AG04449 (cell line): ENCODE measurements at regions not wholly inside any gene's neighbourhood (a gene's known extent, or its start where the extent isn't known, plus 50 kb on each side); places are given as distances from the start of the nearest gene placed in this dataset.

ENCODE experiments used
- CTCF ChIA-PET: fragments of 350-600 bp; formaldehyde crosslinking; extraction: SDS; loops from one replicate; lab custom pipeline; 2021; ENCODE audit warnings: antibody characterized with exemption; lab: Yijun Ruan, JAX
- POLR2A ChIA-PET: fragments of 400-600, 350-600 bp; formaldehyde crosslinking; extraction: SDS; loops from one replicate; lab custom pipeline; 2020; ENCODE audit warnings: antibody characterized with exemption, inconsistent platforms; lab: Yijun Ruan, JAX
- DNase-seq: peaks from one replicate; pipeline ENCODE4 v3.0.0-alpha.2; 2010; ENCODE audit warnings: low read depth, low spot score
- H3K4me3 ChIP-seq: 2 replicates; pipeline ENCODE4 v1.5.1; 2011; ENCODE audit warnings: low read depth, mild to moderate bottlenecking, control low read depth, low read length
- TF ChIP-seq, protein P1 (sequence below): IDR thresholded peaks from one replicate; pipeline ENCODE4 v1.5.1; 2011; ENCODE audit warnings: mild to moderate bottlenecking, moderate library complexity, low read length, control low read depth, inconsistent platforms; ENCODE audit not compliant: insufficient read depth; ENCODE audit errors: missing control alignments

GRCh38 chr9:70465398-70465797 lies 50.9 kb upstream of the KLF9 start:
- ChIA-PET POLR2A (interaction anchor here (1.1 kb wide), 1 partner anchor 44 kb away, joined by 4 read pairs; no protein-coding TSS in a partner anchor), CTCF (interaction anchor here (1.0 to 1.1 kb wide), 2 partner anchors 18 to 137 kb away, joined by 3 read pairs; no protein-coding TSS in a partner anchor)
- TF ChIP-seq, protein P1, sequence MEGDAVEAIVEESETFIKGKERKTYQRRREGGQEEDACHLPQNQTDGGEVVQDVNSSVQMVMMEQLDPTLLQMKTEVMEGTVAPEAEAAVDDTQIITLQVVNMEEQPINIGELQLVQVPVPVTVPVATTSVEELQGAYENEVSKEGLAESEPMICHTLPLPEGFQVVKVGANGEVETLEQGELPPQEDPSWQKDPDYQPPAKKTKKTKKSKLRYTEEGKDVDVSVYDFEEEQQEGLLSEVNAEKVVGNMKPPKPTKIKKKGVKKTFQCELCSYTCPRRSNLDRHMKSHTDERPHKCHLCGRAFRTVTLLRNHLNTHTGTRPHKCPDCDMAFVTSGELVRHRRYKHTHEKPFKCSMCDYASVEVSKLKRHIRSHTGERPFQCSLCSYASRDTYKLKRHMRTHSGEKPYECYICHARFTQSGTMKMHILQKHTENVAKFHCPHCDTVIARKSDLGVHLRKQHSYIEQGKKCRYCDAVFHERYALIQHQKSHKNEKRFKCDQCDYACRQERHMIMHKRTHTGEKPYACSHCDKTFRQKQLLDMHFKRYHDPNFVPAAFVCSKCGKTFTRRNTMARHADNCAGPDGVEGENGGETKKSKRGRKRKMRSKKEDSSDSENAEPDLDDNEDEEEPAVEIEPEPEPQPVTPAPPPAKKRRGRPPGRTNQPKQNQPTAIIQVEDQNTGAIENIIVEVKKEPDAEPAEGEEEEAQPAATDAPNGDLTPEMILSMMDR, result no peak
- DNase-seq, result no peak
- no peak overlapping the region for H3K4me3 ChIP-seq
